AG09309 (cell line): ENCODE measurements at regions not wholly inside any gene's neighbourhood (a gene's known extent, or its start where the extent isn't known, plus 50 kb on each side); places are given as distances from the start of the nearest gene placed in this dataset.
"Not testable (repeated sequence)": the region's sequence is repeated elsewhere in the genome, so short reads cannot be mapped to it uniquely, and the experiment has no call there.

Source experiments
- DNase-seq: peaks from one replicate; pipeline ENCODE4 v3.0.0-alpha.2; 2010; ENCODE audit warnings: low read depth
- H3K4me3 ChIP-seq: 2 replicates; pipeline ENCODE4 v1.5.1; 2011; ENCODE audit warnings: mild to moderate bottlenecking, low read depth, low read length, moderate library complexity; ENCODE audit not compliant: control insufficient read depth
- CTCF ChIP-seq: IDR thresholded peaks from 2 replicates; pipeline ENCODE4 v1.5.1; 2011; ENCODE audit warnings: mild to moderate bottlenecking, low read depth, low read length, inconsistent platforms; ENCODE audit not compliant: insufficient read depth, control insufficient read depth; ENCODE audit errors: missing control alignments

- no peak for DNase-seq
- no peak overlapping the region for H3K4me3 ChIP-seq
- no peak for TF ChIP-seq CTCF
Observed at GRCh38 chr2:212893216-212893615, 258.2 kb downstream of the IKZF2 start.

- DNase-seq = no peak
- TF ChIP-seq CTCF = peak; percentile 52
- no peak overlapping the region for H3K4me3 ChIP-seq
Observed at GRCh38 chr2:212892193-212892592, 259.2 kb downstream of the IKZF2 start.

- TF ChIP-seq CTCF = no peak
- H3K4me3 ChIP-seq = no peak overlapping the region
- DNase-seq = no peak
Observed at GRCh38 chr2:212891580-212891979, 259.8 kb downstream of the IKZF2 start.

GRCh38 chr2:212882626-212883025, 268.8 kb downstream of the IKZF2 start:
- no peak for DNase-seq
- TF ChIP-seq CTCF = no peak
- no peak overlapping the region for H3K4me3 ChIP-seq

- DNase-seq, H3K4me3 ChIP-seq: not testable (repeated sequence)
Observed at GRCh38 chr2:212876556-212876955, 274.9 kb downstream of the IKZF2 start.

- not testable (repeated sequence) for H3K4me3 ChIP-seq, DNase-seq
Observed at GRCh38 chr2:212875950-212876349, 275.5 kb downstream of the IKZF2 start.

- H3K4me3 ChIP-seq = no peak overlapping the region
- no peak for DNase-seq
- TF ChIP-seq CTCF = no peak
Observed at GRCh38 chr2:212873256-212873655, 278.2 kb downstream of the IKZF2 start.

- H3K4me3 ChIP-seq = no peak overlapping the region
- DNase-seq = no peak
- no peak for TF ChIP-seq CTCF
Observed at GRCh38 chr2:212871597-212871996, 279.8 kb downstream of the IKZF2 start.
